RWPE2 (cell line): ENCODE measurements at regions not wholly inside any gene's neighbourhood (a gene's known extent, or its start where the extent isn't known, plus 50 kb on each side); places are given as distances from the start of the nearest gene placed in this dataset.

ENCODE experiments used
- ATAC-seq: fragments of 200-7000 bp; cut with Tn5 transposase; 3 replicates; pipeline ENCODE4 v1.9.1; 2021; ENCODE audit warnings: low read depth
- DNase-seq: peaks from one replicate; pipeline ENCODE4 v3.0.0-alpha.2; 2020; ENCODE audit warnings: low spot score
- H3K27ac ChIP-seq: fragments of 450-650 bp; 2 replicates; pipeline ENCODE4 v1.5.1; 2017; ENCODE audit warnings: mild to moderate bottlenecking; ENCODE audit not compliant: poor library complexity, severe bottlenecking
- H3K27me3 ChIP-seq: fragments of 250-450 bp; sonication (Bioruptor Pico); 2 replicates; pipeline ENCODE4 v1.5.1; 2021; ENCODE audit warnings: mild to moderate bottlenecking, moderate library complexity; ENCODE audit not compliant: insufficient read depth, poor library complexity, severe bottlenecking
- H3K36me3 ChIP-seq: fragments of 250-450 bp; sonication (Bioruptor Pico); 2 replicates; pipeline ENCODE4 v1.5.1; 2020; ENCODE audit warnings: low read depth, mild to moderate bottlenecking, moderate library complexity
- H3K4me1 ChIP-seq: fragments of 250-450 bp; sonication (Bioruptor Pico); 2 replicates; pipeline ENCODE4 v1.5.1; 2021; ENCODE audit warnings: mild to moderate bottlenecking, moderate library complexity; ENCODE audit not compliant: insufficient read depth, poor library complexity, severe bottlenecking
- H3K4me3 ChIP-seq: fragments of 250-450 bp; sonication (Bioruptor Pico); 2 replicates; pipeline ENCODE4 v1.5.1; 2021; ENCODE audit warnings: mild to moderate bottlenecking, moderate library complexity; ENCODE audit not compliant: severe bottlenecking
- H3K9me3 ChIP-seq: fragments of 250-450 bp; sonication (Bioruptor Pico); 2 replicates; pipeline ENCODE4 v1.5.1; 2021; ENCODE audit warnings: mild to moderate bottlenecking, moderate library complexity; ENCODE audit not compliant: severe bottlenecking
- CTCF ChIP-seq: fragments of 450-650 bp; IDR thresholded peaks from one replicate; pipeline ENCODE4 v1.5.1; 2017; ENCODE audit warnings: mild to moderate bottlenecking, moderate library complexity; ENCODE audit not compliant: poor library complexity, severe bottlenecking

GRCh38 chr2:237154884-237155851 is 69.5 kb downstream of the COPS8 start:
- no peak overlapping the region for H3K27ac ChIP-seq
- no peaks in the 10 kb centered on the region for H3K9me3 ChIP-seq
- no peak for DNase-seq

GRCh38 chr2:237156031-237156856 is 70.6 kb downstream of the COPS8 start:
- no peaks in the 10 kb centered on the region for H3K9me3 ChIP-seq
- DNase-seq: no peak
- H3K36me3 ChIP-seq: no peaks in the 10 kb centered on the region
- H3K27ac ChIP-seq: no peak overlapping the region
- TF ChIP-seq CTCF: no peak
- no peaks in the 10 kb centered on the region for H3K4me1 ChIP-seq
- no peak overlapping the region for H3K4me3 ChIP-seq
- ATAC-seq: peak; percentile 40; the same call in 2 of the 3 replicates
- H3K27me3 ChIP-seq: no peaks in the 10 kb centered on the region

More at GRCh38 chr2:237154884-237155851, 69.5 kb downstream of the COPS8 start:
- no peak for TF ChIP-seq CTCF
- Histone ChIP-seq H3K27me3 (no peaks in the 10 kb centered on the region), H3K4me1 (no peaks in the 10 kb centered on the region), H3K36me3 (no peaks in the 10 kb centered on the region), H3K4me3 (no peak overlapping the region)
- ATAC-seq: no peak

GRCh38 chr2:237156857-237157779 is 71.4 kb downstream of the COPS8 start:
- ATAC-seq: no peak
- no peak overlapping the region for H3K27ac ChIP-seq

GRCh38 chr2:237157780-237158102 is 72.1 kb downstream of the COPS8 start:
- no peak for TF ChIP-seq CTCF
- Histone ChIP-seq H3K9me3 (no peaks in the 10 kb centered on the region), H3K36me3 (no peaks in the 10 kb centered on the region), H3K4me3 (no peak overlapping the region), H3K4me1 (no peaks in the 10 kb centered on the region), H3K27me3 (no peaks in the 10 kb centered on the region), H3K27ac (no peak overlapping the region)
- ATAC-seq (no peak), DNase-seq (no peak)

More at GRCh38 chr2:237156857-237157779, 71.4 kb downstream of the COPS8 start:
- Histone ChIP-seq H3K9me3 (no peaks in the 10 kb centered on the region), H3K4me1 (no peaks in the 10 kb centered on the region), H3K27me3 (no peaks in the 10 kb centered on the region), H3K4me3 (no peak overlapping the region), H3K36me3 (no peaks in the 10 kb centered on the region)
- no peak for TF ChIP-seq CTCF
- DNase-seq: no peak
